HG03039 (cell line): ENCODE measurements at regions not wholly inside any gene's neighbourhood (a gene's known extent, or its start where the extent isn't known, plus 50 kb on each side); places are given as distances from the start of the nearest gene placed in this dataset.
A peak's percentile ranks its signal among the peaks of the same experiment; 100 is the strongest.

Experiments
- ATAC-seq: cut with Tn5 transposase; IDR thresholded peaks from one replicate; pipeline ENCODE4 v1.9.1; 2021; ENCODE audit warnings: mild to moderate bottlenecking, moderate library complexity; ENCODE audit not compliant: unreplicated experiment

- no peak for ATAC-seq
These were observed 254.4 kb downstream of the ETAA1 start for GRCh38 chr2:67651565-67651964.

- ATAC-seq = peak; percentile 61
These were observed 255.5 kb downstream of the ETAA1 start for GRCh38 chr2:67652679-67653078.

- no peak for ATAC-seq
These were observed 259.7 kb downstream of the ETAA1 start for GRCh38 chr2:67656875-67657274.

GRCh38 chr2:67658820-67659219 lies 261.7 kb downstream of the ETAA1 start:
- ATAC-seq = no peak

- ATAC-seq = no peak
These were observed 263.0 kb downstream of the ETAA1 start for GRCh38 chr2:67660015-67660602.

GRCh38 chr2:67660871-67661270 lies 263.7 kb downstream of the ETAA1 start:
- no peak for ATAC-seq

GRCh38 chr2:67662222-67662621 lies 265.1 kb downstream of the ETAA1 start:
- no peak for ATAC-seq

GRCh38 chr2:67663776-67664175 lies 266.6 kb downstream of the ETAA1 start:
- no peak for ATAC-seq

GRCh38 chr2:67666386-67667053 lies 269.4 kb downstream of the ETAA1 start:
- no peak for ATAC-seq

GRCh38 chr2:67667054-67667908 lies 270.1 kb downstream of the ETAA1 start:
- ATAC-seq = no peak

- ATAC-seq = no peak
These were observed 271.4 kb downstream of the ETAA1 start for GRCh38 chr2:67668538-67668937.

- ATAC-seq = no peak
These were observed 272.0 kb downstream of the ETAA1 start for GRCh38 chr2:67669168-67669567.

GRCh38 chr2:67669766-67670165 lies 272.6 kb downstream of the ETAA1 start:
- no peak for ATAC-seq

GRCh38 chr2:67670747-67671183 lies 273.6 kb downstream of the ETAA1 start:
- no peak for ATAC-seq

- no peak for ATAC-seq
These were observed 274.6 kb downstream of the ETAA1 start for GRCh38 chr2:67671464-67672450.

- no peak for ATAC-seq
These were observed 277.5 kb downstream of the ETAA1 start for GRCh38 chr2:67674668-67675067.

- no peak for ATAC-seq
These were observed 287.9 kb downstream of the ETAA1 start for GRCh38 chr2:67684991-67685390.

GRCh38 chr2:67686254-67686653 lies 289.1 kb downstream of the ETAA1 start:
- ATAC-seq = no peak

GRCh38 chr2:67689186-67689585 lies 292.1 kb downstream of the ETAA1 start:
- ATAC-seq = no peak

- no peak for ATAC-seq
These were observed 292.5 kb downstream of the ETAA1 start for GRCh38 chr2:67689651-67690050.

GRCh38 chr2:67694445-67694844 lies 297.3 kb downstream of the ETAA1 start:
- ATAC-seq = no peak
